Thymus (tissue), 11 donors: ENCODE measurements at regions not wholly inside any gene's neighbourhood (a gene's known extent, or its start where the extent isn't known, plus 50 kb on each side); places are given as distances from the start of the nearest gene placed in this dataset.

Experiments used
- DNase-seq, 9 donors: peaks; one replicate each; pipeline ENCODE4 v3.0.0-alpha.2; 2013; ENCODE audit warnings: low spot score in 9 of 9, low read depth in 6 of 9, missing footprints in 1 of 9
- H3K27ac ChIP-seq, 2 donors: one replicate each; pipeline ENCODE4 v1.5.1; 2013; ENCODE audit warnings: control low read depth in 1 of 2, low read depth in 1 of 2, low read length in 1 of 2, mild to moderate bottlenecking in 1 of 2, moderate library complexity in 1 of 2
- H3K27me3 ChIP-seq, 2 donors: one replicate each; pipeline ENCODE4 v1.5.1; 2013; ENCODE audit warnings: low read length in 1 of 2; ENCODE audit not compliant: control insufficient read depth in 2 of 2, insufficient read depth in 1 of 2
- H3K36me3 ChIP-seq, 2 donors: one replicate each; pipeline ENCODE4 v1.5.1; 2013; ENCODE audit warnings: low read length in 1 of 2, mild to moderate bottlenecking in 1 of 2, moderate library complexity in 1 of 2; ENCODE audit not compliant: control insufficient read depth in 2 of 2, insufficient read depth in 2 of 2
- H3K4me1 ChIP-seq, 2 donors: one replicate each; pipeline ENCODE4 v1.5.1; 2013; ENCODE audit warnings: low read length in 2 of 2; ENCODE audit not compliant: control insufficient read depth in 2 of 2, insufficient read depth in 2 of 2
- H3K4me3 ChIP-seq, 2 donors: one replicate each; pipeline ENCODE4 v1.5.1; 2013; ENCODE audit warnings: low read length in 2 of 2, control low read depth in 1 of 2, mild to moderate bottlenecking in 1 of 2
- H3K9me3 ChIP-seq, 2 donors: one replicate each; pipeline ENCODE4 v1.5.1; 2013; ENCODE audit warnings: low read length in 1 of 2, mild to moderate bottlenecking in 1 of 2; ENCODE audit not compliant: control insufficient read depth in 2 of 2, insufficient read depth in 1 of 2
- WGBS: extraction: QIAGEN DNeasy Blood & Tissue Kit; methylation state at CpG from one replicate; pipeline ENCODE4 v1.1.7; 2013; 5-methylcytosine and 5-hydroxymethylcytosine counted together
- donor health status: healthy.

DNA sequence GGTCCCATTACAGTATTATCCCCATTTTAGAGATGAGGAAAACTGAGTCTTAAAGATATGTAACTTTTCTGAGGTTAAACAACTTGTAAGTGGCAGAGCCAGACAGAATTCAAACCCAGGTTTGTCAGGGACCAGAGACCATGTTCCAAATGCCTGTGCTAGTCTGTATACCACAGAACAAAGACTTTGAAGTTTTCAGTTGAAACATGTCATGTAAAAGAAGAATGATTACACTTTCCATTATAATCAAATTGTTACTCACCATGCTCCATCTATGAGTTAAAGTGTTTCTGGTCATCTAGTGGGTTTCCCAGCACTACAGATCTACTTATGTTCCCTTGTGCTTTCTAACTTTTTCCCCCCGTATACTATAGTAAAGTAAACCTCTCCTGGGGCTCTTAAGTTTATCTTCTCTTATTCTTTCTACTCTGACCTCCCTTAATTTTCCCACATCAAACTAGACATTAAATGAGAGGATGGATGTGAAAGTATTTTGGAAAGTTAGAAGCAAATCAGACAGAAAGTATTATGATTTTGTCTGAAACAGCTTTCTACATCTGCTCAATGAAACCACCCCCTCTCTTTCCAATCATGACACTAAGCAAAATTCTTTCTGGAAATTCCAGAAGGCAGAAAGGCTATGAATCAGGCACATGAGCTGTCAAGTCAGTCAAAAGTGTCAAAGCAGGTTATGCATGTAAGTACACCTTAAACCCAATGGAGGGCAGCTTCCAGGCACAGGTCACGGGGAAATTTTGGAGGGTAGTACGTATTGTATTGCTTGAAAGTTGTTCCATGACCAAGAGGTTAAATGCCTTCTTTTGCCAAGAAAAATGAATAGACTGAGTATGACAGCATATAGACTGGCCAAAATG lies 132.7 kb upstream of the MAP3K7 start:
- no peaks in the 10 kb centered on the region for H3K36me3 ChIP-seq
- DNase-seq, result no peak
- no peaks in the 10 kb centered on the region for H3K4me1 ChIP-seq
- H3K4me3 ChIP-seq, result no peak overlapping the region
- WGBS, result 91% methylated on average over 3 of the region's 3 CpGs
- no peak overlapping the region for H3K27ac ChIP-seq
- H3K9me3 ChIP-seq, result no peaks in the 10 kb centered on the region
- H3K27me3 ChIP-seq, result no peaks in the 10 kb centered on the region

DNA sequence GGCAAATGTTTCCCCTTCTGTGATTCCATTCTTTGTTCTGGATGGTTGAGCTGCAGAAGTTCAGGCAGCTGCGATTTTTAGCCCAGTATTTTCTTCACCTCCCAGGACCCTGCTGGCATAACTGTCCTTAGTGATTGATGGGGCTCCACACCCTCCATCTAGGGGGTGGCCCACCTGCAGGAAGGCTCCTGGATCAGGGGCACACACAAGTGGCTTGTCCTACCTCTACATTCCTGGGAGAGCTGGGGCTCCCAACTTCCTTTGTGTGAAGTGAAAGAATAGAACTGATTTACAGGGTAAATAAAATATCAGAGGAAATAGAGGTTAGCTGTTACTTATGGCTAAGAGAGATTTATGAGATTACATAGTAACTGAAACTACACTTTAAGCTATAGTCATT lies 129.5 kb upstream of the MAP3K7 start:
- DNase-seq, result no peak
- WGBS, result 52% methylated on average over 1 of the region's 1 CpG
- Histone ChIP-seq H3K27ac (no peak overlapping the region), H3K9me3 (no peaks in the 10 kb centered on the region), H3K27me3 (no peaks in the 10 kb centered on the region), H3K4me3 (no peak overlapping the region), H3K4me1 (no peaks in the 10 kb centered on the region), H3K36me3 (no peaks in the 10 kb centered on the region)

DNA sequence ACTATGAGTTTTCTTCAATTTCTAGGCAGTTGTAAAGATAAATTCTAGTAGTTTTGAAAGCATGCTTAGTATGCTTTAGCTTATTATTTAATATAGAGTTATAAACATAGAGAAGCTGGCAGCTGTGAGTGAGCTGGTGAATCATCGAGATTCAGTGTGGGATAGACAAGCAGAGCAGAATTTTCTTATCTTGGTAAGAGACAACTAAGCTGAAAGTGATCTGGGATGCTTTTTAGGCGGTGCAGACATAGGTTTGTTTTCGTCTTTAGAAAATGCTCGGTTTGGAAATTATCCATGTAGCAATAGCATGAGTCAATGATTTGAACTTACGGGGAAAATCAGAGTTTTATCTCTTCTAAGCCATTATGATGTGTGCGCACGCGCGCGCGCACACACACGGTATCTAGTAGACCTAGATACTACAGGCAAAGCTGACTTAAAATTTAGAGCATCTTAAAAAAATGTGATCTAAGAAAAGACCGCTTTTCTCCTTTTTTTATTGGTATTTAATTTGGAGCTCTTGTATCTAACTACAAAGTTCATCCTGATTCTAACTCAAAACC lies 128.3 kb upstream of the MAP3K7 start:
- no peak for DNase-seq
- WGBS, result 88% methylated on average over 13 of the region's 13 CpGs

DNA sequence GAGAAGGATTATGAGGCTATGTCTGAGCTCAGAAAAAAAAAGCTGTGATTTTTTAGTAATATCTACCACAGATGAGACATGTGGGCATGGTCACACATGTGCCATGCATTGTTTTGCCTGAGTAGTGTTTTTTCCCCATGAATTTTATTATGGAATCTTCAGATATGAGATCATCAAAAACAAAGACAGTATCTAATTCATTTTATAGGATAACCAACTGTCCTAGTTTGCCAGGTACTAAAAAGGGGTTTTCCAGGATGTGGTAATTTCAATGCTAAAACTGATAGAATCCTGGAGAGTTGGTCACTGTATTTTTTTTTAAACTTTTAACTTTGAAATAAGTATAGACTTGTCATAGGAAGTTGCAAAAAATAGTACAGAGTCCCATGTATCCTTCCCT lies 127.4 kb upstream of the MAP3K7 start:
- H3K4me1 ChIP-seq, result no peaks in the 10 kb centered on the region
- no peak for DNase-seq
- no peaks in the 10 kb centered on the region for H3K36me3 ChIP-seq
- no peaks in the 10 kb centered on the region for H3K27me3 ChIP-seq
- no peak overlapping the region for H3K27ac ChIP-seq
- no peaks in the 10 kb centered on the region for H3K9me3 ChIP-seq
- no peak overlapping the region for H3K4me3 ChIP-seq

More for the DNA sequence above, 128.3 kb upstream of the MAP3K7 start:
- Histone ChIP-seq H3K4me1 (no peaks in the 10 kb centered on the region), H3K9me3 (no peaks in the 10 kb centered on the region), H3K27me3 (no peaks in the 10 kb centered on the region), H3K4me3 (no peak overlapping the region), H3K36me3 (no peaks in the 10 kb centered on the region), H3K27ac (no peak overlapping the region)

DNA sequence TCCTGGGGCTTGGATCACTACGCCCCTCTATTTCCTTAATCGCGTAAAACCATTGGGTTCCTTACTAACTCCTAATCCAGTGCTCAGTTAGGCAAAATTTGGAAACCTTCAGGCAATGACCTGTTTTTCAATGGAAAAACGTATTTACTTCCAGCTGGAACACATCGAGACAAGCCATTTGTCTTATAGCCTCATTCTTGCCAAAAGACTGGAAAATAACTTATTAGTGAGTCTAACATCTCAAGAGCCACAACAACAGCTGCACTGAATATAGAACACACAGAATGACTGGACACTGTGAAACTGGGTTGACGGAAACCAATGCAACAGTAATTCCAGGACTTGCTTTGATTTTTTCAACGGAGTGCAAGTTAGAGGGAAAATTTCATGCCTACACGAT lies 125.2 kb upstream of the MAP3K7 start:
- DNase-seq, result no peak
- H3K9me3 ChIP-seq, result no peaks in the 10 kb centered on the region
- no peaks in the 10 kb centered on the region for H3K4me1 ChIP-seq
- H3K36me3 ChIP-seq, result no peaks in the 10 kb centered on the region
- no peak overlapping the region for H3K4me3 ChIP-seq
- H3K27me3 ChIP-seq, result no peaks in the 10 kb centered on the region
- H3K27ac ChIP-seq, result no peak overlapping the region
- 96% methylated on average over 8 of the region's 8 CpGs for WGBS

DNA sequence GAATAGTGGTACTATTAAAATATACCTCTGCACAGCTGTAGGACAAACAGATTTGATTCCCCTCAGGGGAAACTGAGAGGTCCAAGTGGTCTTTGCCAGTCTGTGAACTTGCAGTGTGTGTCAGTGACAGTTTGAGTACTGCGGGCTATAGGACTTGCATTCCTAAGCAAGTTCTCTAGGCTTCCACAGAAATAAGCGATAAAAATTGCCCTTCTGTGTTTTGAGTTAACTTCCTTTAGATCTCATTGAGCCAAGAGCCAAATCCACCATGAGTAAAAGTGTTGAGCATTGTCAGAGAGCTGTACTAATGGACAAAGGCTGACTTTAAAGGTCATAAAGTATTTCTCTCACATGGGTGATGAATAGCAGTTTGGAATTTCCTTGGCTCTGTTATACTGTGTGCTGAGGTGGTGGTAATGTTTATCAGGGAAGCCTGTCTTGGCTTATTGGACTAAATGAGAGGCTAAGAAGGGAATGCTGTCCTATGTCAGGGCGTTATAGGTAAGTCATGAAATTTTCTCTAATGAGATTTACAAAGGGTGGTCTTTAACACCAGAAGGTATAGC lies 122.6 kb upstream of the MAP3K7 start:
- Histone ChIP-seq H3K4me3 (no peak overlapping the region), H3K27me3 (no peaks in the 10 kb centered on the region), H3K36me3 (no peaks in the 10 kb centered on the region), H3K9me3 (no peaks in the 10 kb centered on the region), H3K4me1 (no peaks in the 10 kb centered on the region), H3K27ac (no peak overlapping the region)
- WGBS, result 95% methylated on average over 3 of the region's 3 CpGs
- no peak for DNase-seq

DNA sequence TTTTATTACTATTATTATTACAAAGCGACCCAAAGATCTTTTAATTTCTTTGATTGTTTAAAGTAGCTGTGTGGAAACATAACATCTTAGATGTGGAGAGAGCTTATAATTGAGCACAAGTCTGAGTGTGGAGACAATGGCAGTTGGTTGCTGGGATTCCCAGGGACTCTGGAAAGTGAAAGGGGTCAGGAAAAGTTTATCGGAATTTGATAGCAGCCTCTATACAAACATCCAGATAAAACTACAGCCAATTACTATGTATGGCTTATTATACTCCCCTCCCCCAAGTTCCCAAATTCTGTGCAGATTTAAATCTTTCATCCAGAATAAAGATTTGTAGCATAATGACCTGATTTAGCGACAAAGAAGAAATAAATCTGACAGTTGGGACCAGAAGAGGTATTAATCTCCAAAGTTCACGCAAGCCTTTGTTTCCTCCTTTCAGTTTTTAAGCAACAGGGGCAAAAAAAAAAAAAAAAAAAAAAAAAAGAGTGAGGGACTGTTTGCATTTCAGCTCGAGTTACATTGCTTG lies 121.4 kb upstream of the MAP3K7 start:
- H3K36me3 ChIP-seq, result no peaks in the 10 kb centered on the region
- 76% methylated on average over 5 of the region's 5 CpGs for WGBS
- DNase-seq, result no peak

DNA sequence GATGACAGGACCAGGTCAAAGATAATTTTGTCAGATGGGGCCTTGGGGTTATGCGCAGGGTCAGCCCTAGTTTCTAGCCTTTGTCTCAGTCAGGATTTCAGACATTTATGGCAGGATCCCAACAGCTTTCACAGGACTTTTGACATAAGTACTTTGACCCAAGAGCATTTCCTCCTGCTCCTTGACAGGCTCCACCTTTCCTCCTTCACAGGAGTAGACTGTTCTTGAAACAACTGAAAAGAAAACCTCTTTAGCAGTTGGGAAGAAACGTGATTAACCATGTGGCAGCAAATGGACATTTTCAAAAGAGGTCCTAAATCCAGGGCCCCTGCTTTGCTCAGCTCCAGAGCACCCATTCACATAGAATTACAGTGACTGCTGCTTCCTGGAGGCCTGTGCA lies 120.4 kb upstream of the MAP3K7 start:
- WGBS, result 84% methylated on average over 2 of the region's 2 CpGs
- Histone ChIP-seq H3K4me1 (no peaks in the 10 kb centered on the region), H3K9me3 (no peaks in the 10 kb centered on the region), H3K4me3 (no peak overlapping the region), H3K27ac (no peak overlapping the region), H3K36me3 (no peaks in the 10 kb centered on the region), H3K27me3 (no peaks in the 10 kb centered on the region)
- DNase-seq, result no peak

More for the DNA sequence above, 121.4 kb upstream of the MAP3K7 start:
- no peak overlapping the region for H3K4me3 ChIP-seq
- no peak overlapping the region for H3K27ac ChIP-seq
- no peaks in the 10 kb centered on the region for H3K27me3 ChIP-seq
- no peaks in the 10 kb centered on the region for H3K4me1 ChIP-seq
- H3K9me3 ChIP-seq, result no peaks in the 10 kb centered on the region

DNA sequence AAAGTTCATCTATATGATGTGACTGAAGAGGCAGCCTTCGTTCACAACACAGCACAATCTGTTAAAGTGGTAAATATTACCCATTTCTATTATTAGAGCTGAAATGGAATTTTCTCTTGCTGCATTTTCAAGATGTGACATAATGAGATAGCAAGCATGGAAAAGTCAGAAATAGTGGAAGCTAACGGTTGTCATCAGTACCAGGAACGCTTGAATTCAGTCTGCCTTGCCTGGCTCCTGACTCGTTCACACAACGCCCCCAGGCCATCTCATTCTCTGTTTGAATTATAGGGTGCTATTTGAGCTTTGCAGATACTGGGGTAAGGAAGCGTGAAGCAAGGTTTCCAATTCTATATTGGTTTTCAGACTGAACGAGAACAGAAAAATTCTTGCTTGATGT lies 116.5 kb upstream of the MAP3K7 start:
- H3K4me3 ChIP-seq, result no peak overlapping the region
- peaks cover 0 to 4% of the 10 kb centered on the region in 2 donors for H3K4me1 ChIP-seq
- no peaks in the 10 kb centered on the region for H3K36me3 ChIP-seq
- H3K27me3 ChIP-seq, result no peaks in the 10 kb centered on the region
- H3K9me3 ChIP-seq, result no peaks in the 10 kb centered on the region
- WGBS, result 96% methylated on average over 7 of the region's 7 CpGs
- H3K27ac ChIP-seq, result no peak overlapping the region
- no peak for DNase-seq
